Stomach (tissue), 8 donors: ENCODE measurements at regions not wholly inside any gene's neighbourhood (a gene's known extent, or its start where the extent isn't known, plus 50 kb on each side); places are given as distances from the start of the nearest gene placed in this dataset.
"Not testable (repeated sequence)": the region's sequence is repeated elsewhere in the genome, so short reads cannot be mapped to it uniquely, and the experiment has no call there.

Source experiments
- DNase-seq, 2 donors: peaks; one replicate each; pipeline versions ENCODE4 v3.0.0 to v3.0.0-alpha.2; 2013 to 2019
- H3K27ac ChIP-seq, 5 donors: fragments of 200-600 bp in 4 of 5; sonication (generic) in 4 of 5; one replicate each; pipeline ENCODE4 v1.5.1; 2013 to 2019; ENCODE audit warnings: mild to moderate bottlenecking in 1 of 5, moderate library complexity in 1 of 5
- H3K27me3 ChIP-seq, 3 donors: fragments of 200-600 bp; sonication (generic); one replicate each; pipeline ENCODE4 v1.5.1; 2017 to 2019; ENCODE audit warnings: mixed run types in 1 of 3
- H3K36me3 ChIP-seq, 4 donors: fragments of 200-600 bp; sonication (generic); 1 replicate in 3 of 4; 2 replicates in 1 of 4; pipeline ENCODE4 v1.5.1; 2016 to 2019
- H3K4me1 ChIP-seq, 4 donors: fragments of 200-600 bp; sonication (generic); one replicate each; pipeline ENCODE4 v1.5.1; 2016 to 2019
- H3K4me3 ChIP-seq, 4 donors: fragments of 200-600 bp; sonication (generic) in 3 of 4; one replicate each; pipeline ENCODE4 v1.5.1; 2016 to 2019; ENCODE audit warnings: mild to moderate bottlenecking in 1 of 4
- H3K9me3 ChIP-seq, 4 donors: fragments of 200-600 bp; sonication (generic); one replicate each; pipeline ENCODE4 v1.5.1; 2016 to 2019
- EP300 ChIP-seq: sonication (generic); formaldehyde crosslinking; IDR thresholded peaks from one replicate; pipeline ENCODE4 v1.6.1; 2017; ENCODE audit warnings: antibody characterized with exemption
- POLR2A ChIP-seq, 4 donors: fragments of 450-650 bp; IDR thresholded peaks; one replicate each; pipeline ENCODE4 v1.6.1; 2016; ENCODE audit warnings: antibody characterized with exemption in 4 of 4, control low read depth in 2 of 4, mild to moderate bottlenecking in 1 of 4, moderate library complexity in 1 of 4
- POLR2AphosphoS5 ChIP-seq, 3 donors: sonication (generic); formaldehyde crosslinking; IDR thresholded peaks; one replicate each; pipeline ENCODE4 v1.6.1; 2016; ENCODE audit warnings: antibody characterized with exemption in 3 of 3
- WGBS, 5 donors: extraction: QIAGEN DNeasy Blood & Tissue Kit in 3 of 5; methylation state at CpG; one replicate each; pipeline versions ENCODE4 v1.1.5 to v1.1.7; 2013 to 2018; 5-methylcytosine and 5-hydroxymethylcytosine counted together
- intact Hi-C: fragments of 100-400 bp; cut with DNase I; formaldehyde crosslinking; loops from one replicate; pipeline ENCODE4 v1.15.1; 2023; ENCODE audit warnings: low total_unique reads
- TF ChIP-seq, protein P1 (sequence below), 7 experiments: fragments of 450-650 bp in 4 of 7; fragments of 200-600 bp in 3 of 7; sonication (generic) in 3 of 7; IDR thresholded peaks; one replicate each; pipeline ENCODE4 v1.5.1; 2016 to 2019; ENCODE audit warnings: antibody characterized with exemption in 7 of 7, control low read depth in 2 of 7, mild to moderate bottlenecking in 1 of 7
- donor health status: healthy with polysubstance abuse.
- donor health status: Bipolar disorder and iron deficiency.
- donor health status: healthy.

DNA sequence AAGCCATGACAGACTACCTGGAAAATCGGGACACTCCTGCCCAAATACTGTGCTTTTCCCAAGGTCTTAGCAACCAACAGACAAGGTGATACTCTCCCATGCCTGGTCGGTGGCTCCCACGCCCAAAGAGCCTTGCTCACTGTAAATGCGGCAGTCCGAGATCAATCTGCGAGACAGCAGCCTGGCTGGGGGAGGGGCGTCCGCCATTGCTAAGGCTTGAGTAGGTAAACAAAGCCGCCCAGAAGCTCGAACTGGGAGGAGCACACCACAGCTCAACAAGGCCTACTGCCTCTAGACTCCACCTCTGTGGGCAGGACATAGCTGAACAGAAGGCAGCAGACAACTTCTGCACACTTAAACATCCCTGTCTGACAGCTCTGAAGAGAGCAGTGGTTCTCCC is 272.1 kb upstream of the CCNG1 start:
- Histone ChIP-seq H3K27me3 (no peaks in the 10 kb centered on the region), H3K36me3 (no peaks in the 10 kb centered on the region), H3K27ac (no peak overlapping the region), H3K4me3 (no peak overlapping the region), H3K4me1 (no peaks in the 10 kb centered on the region), H3K9me3 (peaks cover 0 to 24% (median 10%) of the 10 kb centered on the region in 4 donors)
- TF ChIP-seq EP300 (no peak), POLR2AphosphoS5 (IDR thresholded peaks at IDR 0.05) (no peak), POLR2A (IDR thresholded peaks at IDR 0.05) (no peak)
- TF ChIP-seq, protein P1, sequence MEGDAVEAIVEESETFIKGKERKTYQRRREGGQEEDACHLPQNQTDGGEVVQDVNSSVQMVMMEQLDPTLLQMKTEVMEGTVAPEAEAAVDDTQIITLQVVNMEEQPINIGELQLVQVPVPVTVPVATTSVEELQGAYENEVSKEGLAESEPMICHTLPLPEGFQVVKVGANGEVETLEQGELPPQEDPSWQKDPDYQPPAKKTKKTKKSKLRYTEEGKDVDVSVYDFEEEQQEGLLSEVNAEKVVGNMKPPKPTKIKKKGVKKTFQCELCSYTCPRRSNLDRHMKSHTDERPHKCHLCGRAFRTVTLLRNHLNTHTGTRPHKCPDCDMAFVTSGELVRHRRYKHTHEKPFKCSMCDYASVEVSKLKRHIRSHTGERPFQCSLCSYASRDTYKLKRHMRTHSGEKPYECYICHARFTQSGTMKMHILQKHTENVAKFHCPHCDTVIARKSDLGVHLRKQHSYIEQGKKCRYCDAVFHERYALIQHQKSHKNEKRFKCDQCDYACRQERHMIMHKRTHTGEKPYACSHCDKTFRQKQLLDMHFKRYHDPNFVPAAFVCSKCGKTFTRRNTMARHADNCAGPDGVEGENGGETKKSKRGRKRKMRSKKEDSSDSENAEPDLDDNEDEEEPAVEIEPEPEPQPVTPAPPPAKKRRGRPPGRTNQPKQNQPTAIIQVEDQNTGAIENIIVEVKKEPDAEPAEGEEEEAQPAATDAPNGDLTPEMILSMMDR (IDR thresholded peaks at IDR 0.05), result no peak
- 82 to 91% (median 86%) methylated on average over 9 to 10 of the region's 10 CpGs for WGBS, 5 donors
- intact Hi-C loops, result no loop called here
- no peak for DNase-seq

- H3K36me3 ChIP-seq, H3K27ac ChIP-seq, intact Hi-C loops, H3K4me3 ChIP-seq, DNase-seq, H3K27me3 ChIP-seq, H3K4me1 ChIP-seq: not testable (repeated sequence)
- H3K9me3 ChIP-seq, result peaks cover 0 to 19% (median 9%) of the 10 kb centered on the region in 4 donors
- WGBS, 5 donors, result 76 to 90% (median 77%) methylated on average over 3 of the region's 3 CpGs
These were observed 267.2 kb upstream of the CCNG1 start for GRCh38 chr5:163170161-163170560.

- TF ChIP-seq, protein P1 (IDR thresholded peaks at IDR 0.05), result no peak
- TF ChIP-seq POLR2A (IDR thresholded peaks at IDR 0.05), result no peak
- H3K27me3 ChIP-seq, result no peaks in the 10 kb centered on the region
- intact Hi-C loops, result no loop called here
- DNase-seq, result peak in 1 of 2 donors; percentile 19
- WGBS, 5 donors, result 20 to 42% (median 30%) methylated on average over 1 of the region's 1 CpG
- H3K36me3 ChIP-seq, result no peaks in the 10 kb centered on the region
- H3K9me3 ChIP-seq, result peaks cover 0 to 11% (median 4%) of the 10 kb centered on the region in 4 donors
- H3K27ac ChIP-seq, result no peak overlapping the region
- H3K4me3 ChIP-seq, result no peak overlapping the region
- peaks cover 0 to 3% (median 0%) of the 10 kb centered on the region in 4 donors for H3K4me1 ChIP-seq
These were observed 264.7 kb upstream of the CCNG1 start for GRCh38 chr5:163172540-163173338.

DNA sequence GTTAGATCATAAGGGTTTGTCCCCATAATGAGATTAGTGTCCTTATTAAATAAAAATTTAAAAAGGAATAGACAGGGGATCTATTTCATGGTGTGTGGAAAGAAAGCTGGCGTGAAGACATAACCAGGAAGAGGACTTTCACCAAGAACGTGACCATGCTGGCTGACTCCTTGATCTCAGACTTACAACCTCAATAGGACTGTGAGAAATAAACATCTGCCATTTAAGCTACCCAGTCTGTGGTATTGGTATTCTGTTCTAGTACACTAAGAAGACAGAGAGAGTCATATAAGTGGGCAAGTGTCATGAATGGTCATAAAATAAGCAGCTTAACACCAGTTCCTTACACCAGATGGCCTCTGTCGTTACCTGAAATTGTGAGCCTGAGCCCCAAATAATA is 259.4 kb upstream of the CCNG1 start:
- DNase-seq, result no peak
- no peak overlapping the region for H3K27ac ChIP-seq
- no peaks in the 10 kb centered on the region for H3K9me3 ChIP-seq
- 61 to 76% (median 67%) methylated on average over 3 of the region's 3 CpGs for WGBS, 5 donors
- no peaks in the 10 kb centered on the region for H3K27me3 ChIP-seq
- no peaks in the 10 kb centered on the region for H3K4me1 ChIP-seq
- H3K36me3 ChIP-seq, result no peaks in the 10 kb centered on the region
- no peak overlapping the region for H3K4me3 ChIP-seq
- TF ChIP-seq, protein P1 (IDR thresholded peaks at IDR 0.05), result no peak
- TF ChIP-seq POLR2AphosphoS5 (IDR thresholded peaks at IDR 0.05) (no peak), POLR2A (IDR thresholded peaks at IDR 0.05) (no peak), EP300 (no peak)
- intact Hi-C loops, result no loop called here

- H3K4me1 ChIP-seq, result no peaks in the 10 kb centered on the region
- WGBS, 5 donors, result 83 to 90% (median 87%) methylated on average over 4 of the region's 4 CpGs
- H3K4me3 ChIP-seq, result no peak overlapping the region
- no peaks in the 10 kb centered on the region for H3K36me3 ChIP-seq
- TF ChIP-seq POLR2AphosphoS5 (IDR thresholded peaks at IDR 0.05), result no peak
- TF ChIP-seq, protein P1 (IDR thresholded peaks at IDR 0.05), result no peak
- no peak for TF ChIP-seq EP300
- TF ChIP-seq POLR2A (IDR thresholded peaks at IDR 0.05), result no peak
- no peak overlapping the region for H3K27ac ChIP-seq
- intact Hi-C loops, result no loop called here
- no peaks in the 10 kb centered on the region for H3K27me3 ChIP-seq
- DNase-seq, result no peak
- peaks cover 0 to 17% (median 0%) of the 10 kb centered on the region in 4 donors for H3K9me3 ChIP-seq
These were observed 252.1 kb upstream of the CCNG1 start for GRCh38 chr5:163185315-163185714.
